SK-N-SH (cell line): ENCODE measurements at regions not wholly inside any gene's neighbourhood (a gene's known extent, or its start where the extent isn't known, plus 50 kb on each side); places are given as distances from the start of the nearest gene placed in this dataset.

ENCODE experiments used
- CTCF ChIA-PET: fragments of 300-600, 350-600 bp; formaldehyde crosslinking; extraction: SDS; loops from one replicate; lab custom pipeline; 2021; lab: Yijun Ruan, JAX
- POLR2A ChIA-PET: fragments of 350-600 bp; sonication (Branson Sonifier 250); formaldehyde crosslinking; extraction: SDS; loops from one replicate; lab custom pipeline; 2020; ENCODE audit warnings: antibody characterized with exemption, inconsistent platforms; lab: Yijun Ruan, JAX
- DNase-seq: peaks from one replicate; pipeline ENCODE4 v3.0.0; 2012
- H2AFZ ChIP-seq: fragments of 200-600 bp; sonication (generic); 2 replicates; pipeline ENCODE4 v1.8.1; 2016; ENCODE audit warnings: antibody characterized with exemption, mild to moderate bottlenecking, low read depth
- H3F3A ChIP-seq: fragments of 200-600 bp; sonication (generic); replicated peaks from 2 replicates; pipeline ENCODE3; 2016; ENCODE audit warnings: antibody characterized with exemption, mild to moderate bottlenecking; ENCODE audit not compliant: insufficient read depth
- H3K27ac ChIP-seq, 2 experiments: fragments of 200-500 bp in 1 of 2; fragments of 200-600 bp in 1 of 2; sonication (Bioruptor generic) in 1 of 2; sonication (generic), shearing (Covaris generic) in 1 of 2; 2 replicates each; pipeline versions ENCODE4 v1.5.1 to v1.6.1; 2014 to 2016; ENCODE audit warnings: low read depth in 2 of 2, inconsistent platforms in 1 of 2, low read length in 1 of 2, mild to moderate bottlenecking in 1 of 2, mixed read lengths in 1 of 2
- H3K27me3 ChIP-seq: fragments of 200-600 bp; sonication (generic), shearing (Covaris generic); 2 replicates; pipeline ENCODE4 v1.6.1; 2016; ENCODE audit warnings: mixed run types; ENCODE audit not compliant: insufficient read depth
- H3K36me3 ChIP-seq, 2 experiments: fragments of 200-500 bp in 1 of 2; fragments of 200-600 bp in 1 of 2; sonication (Bioruptor generic) in 1 of 2; sonication (generic) in 1 of 2; replicated peaks in 1 of 2; 2 replicates each; pipeline versions ENCODE3 to v1.5.1; 2014 to 2016; ENCODE audit warnings: low read length in 1 of 2, mild to moderate bottlenecking in 1 of 2; ENCODE audit not compliant: insufficient read depth in 2 of 2, control insufficient read depth in 1 of 2
- H3K4me1 ChIP-seq, 2 experiments: fragments of 200-500 bp in 1 of 2; fragments of 200-600 bp in 1 of 2; sonication (Bioruptor generic) in 1 of 2; sonication (generic), shearing (Covaris generic) in 1 of 2; 2 replicates each; pipeline versions ENCODE4 v1.5.1 to v1.6.1; 2014 to 2016; ENCODE audit warnings: low read depth in 1 of 2, low read length in 1 of 2, mixed run types in 1 of 2; ENCODE audit not compliant: insufficient read depth in 2 of 2, control insufficient read depth in 1 of 2
- H3K4me2 ChIP-seq: fragments of 200-600 bp; sonication (generic), shearing (Covaris generic); 2 replicates; pipeline ENCODE4 v1.6.1; 2017; ENCODE audit warnings: mixed run types
- H3K4me3 ChIP-seq, 2 experiments: fragments of 200-500 bp in 1 of 2; fragments of 200-600 bp in 1 of 2; sonication (Bioruptor generic) in 1 of 2; sonication (generic), shearing (Covaris generic) in 1 of 2; 2 replicates each; pipeline versions ENCODE4 v1.5.1 to v1.8.1; 2014 to 2016; ENCODE audit warnings: low read depth in 2 of 2, inconsistent platforms in 1 of 2, low read length in 1 of 2, mild to moderate bottlenecking in 1 of 2, mixed read lengths in 1 of 2, moderate library complexity in 1 of 2
- H3K79me2 ChIP-seq: fragments of 200-600 bp; sonication (generic); 2 replicates; pipeline ENCODE4 v1.8.1; 2017; ENCODE audit warnings: mild to moderate bottlenecking; ENCODE audit not compliant: insufficient read depth
- H3K9ac ChIP-seq: fragments of 200-600 bp; sonication (generic); 2 replicates; pipeline ENCODE4 v1.6.1; 2017; ENCODE audit warnings: mixed run types
- H3K9me2 ChIP-seq: fragments of 200-600 bp; sonication (generic); 2 replicates; pipeline ENCODE4 v1.6.1; 2017; ENCODE audit warnings: mixed run types
- H3K9me3 ChIP-seq: fragments of 200-600 bp; sonication (generic); 2 replicates; pipeline ENCODE4 v1.6.1; 2017; ENCODE audit warnings: mixed run types, mild to moderate bottlenecking, moderate library complexity
- H4K20me1 ChIP-seq: fragments of 200-600 bp; sonication (generic); 2 replicates; pipeline ENCODE4 v1.6.1; 2017; ENCODE audit warnings: mild to moderate bottlenecking, mixed run types; ENCODE audit not compliant: insufficient read depth
- CTCF ChIP-seq: fragments of 200-600 bp; sonication (generic); IDR thresholded peaks from 2 replicates; pipeline ENCODE4 v1.6.1; 2017; ENCODE audit warnings: antibody characterized with exemption, mild to moderate bottlenecking, moderate library complexity
- EZH2phosphoT487 ChIP-seq: fragments of 200-600 bp; sonication (generic); IDR thresholded peaks from 2 replicates; pipeline ENCODE4 v1.6.1; 2017; ENCODE audit warnings: low read depth, mixed run types, mild to moderate bottlenecking, antibody characterized with exemption, moderate library complexity, borderline replicate concordance
- FOXM1 ChIP-seq: IDR thresholded peaks from 2 replicates; pipeline ENCODE4 v1.4.0; 2012; ENCODE audit warnings: low read depth, mild to moderate bottlenecking
- RAD21 ChIP-seq: IDR thresholded peaks from 2 replicates; pipeline ENCODE4 v1.6.1; 2012; ENCODE audit warnings: mild to moderate bottlenecking, low read length
- RXRA ChIP-seq: IDR thresholded peaks from 2 replicates; pipeline ENCODE4 v1.4.0; 2012; ENCODE audit warnings: low read depth, mild to moderate bottlenecking, borderline replicate concordance
- SIN3A ChIP-seq: IDR thresholded peaks from 2 replicates; pipeline ENCODE4 v1.6.1; 2012; ENCODE audit warnings: low read depth, mild to moderate bottlenecking, low read length, moderate library complexity, borderline replicate concordance
- SMC3 ChIP-seq: IDR thresholded peaks from 2 replicates; pipeline ENCODE4 v1.6.1; 2012; ENCODE audit warnings: low read depth, low read length, improper control_type of control experiment
- TAF1 ChIP-seq: IDR thresholded peaks from 2 replicates; pipeline ENCODE4 v1.6.1; 2012; ENCODE audit warnings: low read depth, mild to moderate bottlenecking, low read length, moderate library complexity, borderline replicate concordance
- TCF12 ChIP-seq: IDR thresholded peaks from 2 replicates; pipeline ENCODE4 v1.4.0; 2012
- USF2 ChIP-seq: fragments of 150-350 bp; IDR thresholded peaks from 2 replicates; pipeline ENCODE4 v1.6.1; 2017; ENCODE audit warnings: antibody characterized with exemption, low read length, low read depth, borderline replicate concordance
- ZBTB33 ChIP-seq: IDR thresholded peaks from 2 replicates; pipeline ENCODE4 v1.4.0; 2012; ENCODE audit warnings: low read depth, borderline replicate concordance
- WGBS: methylation state at CpG from one replicate; pipeline ENCODE4 v1.1.6; 2017; ENCODE audit warnings: low lambda C conversion rate; 5-methylcytosine and 5-hydroxymethylcytosine counted together

- Histone ChIP-seq H3F3A (no peaks in the 10 kb centered on the region), H3K4me1 (no peaks in the 10 kb centered on the region), H3K4me3 (no peak overlapping the region), H3K27me3 (no peaks in the 10 kb centered on the region), H3K9me3 (no peaks in the 10 kb centered on the region), H3K9me2 (no peaks in the 10 kb centered on the region), H2AFZ (no peak overlapping the region), H3K36me3 (no peaks in the 10 kb centered on the region), H3K9ac (no peak overlapping the region), H3K79me2 (no peaks in the 10 kb centered on the region), H3K4me2 (no peak overlapping the region), H3K27ac (no peak overlapping the region), H4K20me1 (no peaks in the 10 kb centered on the region)
- 18% methylated on average over 1 of the region's 2 CpGs for WGBS
- ChIA-PET CTCF (no interaction called here), POLR2A (no interaction called here)
- TF ChIP-seq FOXM1 = no peak
- no peak for DNase-seq
Observed at GRCh38 chr9:118586978-118587377, 782.3 kb downstream of the BRINP1 start.

GRCh38 chr9:118594428-118594827 lies 774.8 kb downstream of the BRINP1 start:
- H3K9me3 ChIP-seq = no peaks in the 10 kb centered on the region

GRCh38 chr9:118595719-118596305 lies 773.4 kb downstream of the BRINP1 start:
- peak; percentile 28 for DNase-seq
- 16% methylated on average over 3 of the region's 3 CpGs for WGBS
- Histone ChIP-seq H3K4me2 (no peak overlapping the region), H3K9ac (no peak overlapping the region), H3K9me2 (no peaks in the 10 kb centered on the region), H3F3A (no peaks in the 10 kb centered on the region), H2AFZ (no peak overlapping the region), H3K4me1 (no peaks in the 10 kb centered on the region), H3K27me3 (no peaks in the 10 kb centered on the region), H4K20me1 (no peaks in the 10 kb centered on the region), H3K79me2 (no peaks in the 10 kb centered on the region), H3K27ac (no peak overlapping the region), H3K4me3 (no peak overlapping the region; a peak in 1 of 4 replicates), H3K9me3 (no peaks in the 10 kb centered on the region), H3K36me3 (no peaks in the 10 kb centered on the region)
- ChIA-PET CTCF (interaction anchor here (0.6 to 4.5 kb wide), 34 partner anchors 8 to 862 kb away, joined by 3 to 47 read pairs (median 4); partner anchors contain the start of gene BRINP1), POLR2A (no interaction called here)
- TF ChIP-seq SIN3A (no peak), SMC3 (peak; percentile 62; the same call in 1 of the 2 replicates), TAF1 (no peak), EZH2phosphoT487 (no peak), CTCF (peak; percentile 28), RXRA (no peak), TCF12 (no peak), FOXM1 (no peak), ZBTB33 (no peak), RAD21 (peak; percentile 87)

More at GRCh38 chr9:118594428-118594827, 774.8 kb downstream of the BRINP1 start:
- no peaks in the 10 kb centered on the region for H4K20me1 ChIP-seq
- H3K4me2 ChIP-seq = no peak overlapping the region
- CTCF ChIA-PET = interaction anchor here (1.8 to 4.5 kb wide), 3 partner anchors 9 to 770 kb away, joined by 5 to 47 read pairs (median 8); no protein-coding TSS in a partner anchor
- no peaks in the 10 kb centered on the region for H3K79me2 ChIP-seq
- DNase-seq = no peak
- WGBS = 40% methylated on average over 6 of the region's 6 CpGs
- H3K4me3 ChIP-seq = no peak overlapping the region
- no peaks in the 10 kb centered on the region for H3K9me2 ChIP-seq
- H3K9ac ChIP-seq = no peak overlapping the region
- H2AFZ ChIP-seq = no peak overlapping the region
- no peaks in the 10 kb centered on the region for H3F3A ChIP-seq
- H3K27me3 ChIP-seq = no peaks in the 10 kb centered on the region
- no peak overlapping the region for H3K27ac ChIP-seq
- no peak for TF ChIP-seq USF2
- POLR2A ChIA-PET = no interaction called here
- H3K4me1 ChIP-seq = no peaks in the 10 kb centered on the region
- H3K36me3 ChIP-seq = no peaks in the 10 kb centered on the region
